SK-N-SH (cell line): ENCODE measurements at regions not wholly inside any gene's neighbourhood (a gene's known extent, or its start where the extent isn't known, plus 50 kb on each side); places are given as distances from the start of the nearest gene placed in this dataset.
A peak's percentile ranks its signal among the peaks of the same experiment; 100 is the strongest.

Experiments used
- CTCF ChIA-PET: fragments of 300-600, 350-600 bp; formaldehyde crosslinking; extraction: SDS; loops from one replicate; lab custom pipeline; 2021; lab: Yijun Ruan, JAX
- POLR2A ChIA-PET: fragments of 350-600 bp; sonication (Branson Sonifier 250); formaldehyde crosslinking; extraction: SDS; loops from one replicate; lab custom pipeline; 2020; ENCODE audit warnings: antibody characterized with exemption, inconsistent platforms; lab: Yijun Ruan, JAX
- DNase-seq: peaks from one replicate; pipeline ENCODE4 v3.0.0; 2012
- H2AFZ ChIP-seq: fragments of 200-600 bp; sonication (generic); 2 replicates; pipeline ENCODE4 v1.8.1; 2016; ENCODE audit warnings: antibody characterized with exemption, mild to moderate bottlenecking, low read depth
- H3F3A ChIP-seq: fragments of 200-600 bp; sonication (generic); replicated peaks from 2 replicates; pipeline ENCODE3; 2016; ENCODE audit warnings: antibody characterized with exemption, mild to moderate bottlenecking; ENCODE audit not compliant: insufficient read depth
- H3K27ac ChIP-seq, 2 experiments: fragments of 200-500 bp in 1 of 2; fragments of 200-600 bp in 1 of 2; sonication (Bioruptor generic) in 1 of 2; sonication (generic), shearing (Covaris generic) in 1 of 2; 2 replicates each; pipeline versions ENCODE4 v1.5.1 to v1.6.1; 2014 to 2016; ENCODE audit warnings: low read depth in 2 of 2, inconsistent platforms in 1 of 2, low read length in 1 of 2, mild to moderate bottlenecking in 1 of 2, mixed read lengths in 1 of 2
- H3K27me3 ChIP-seq: fragments of 200-600 bp; sonication (generic), shearing (Covaris generic); 2 replicates; pipeline ENCODE4 v1.6.1; 2016; ENCODE audit warnings: mixed run types; ENCODE audit not compliant: insufficient read depth
- H3K36me3 ChIP-seq, 2 experiments: fragments of 200-500 bp in 1 of 2; fragments of 200-600 bp in 1 of 2; sonication (Bioruptor generic) in 1 of 2; sonication (generic) in 1 of 2; replicated peaks in 1 of 2; 2 replicates each; pipeline versions ENCODE3 to v1.5.1; 2014 to 2016; ENCODE audit warnings: low read length in 1 of 2, mild to moderate bottlenecking in 1 of 2; ENCODE audit not compliant: insufficient read depth in 2 of 2, control insufficient read depth in 1 of 2
- H3K4me1 ChIP-seq, 2 experiments: fragments of 200-500 bp in 1 of 2; fragments of 200-600 bp in 1 of 2; sonication (Bioruptor generic) in 1 of 2; sonication (generic), shearing (Covaris generic) in 1 of 2; 2 replicates each; pipeline versions ENCODE4 v1.5.1 to v1.6.1; 2014 to 2016; ENCODE audit warnings: low read depth in 1 of 2, low read length in 1 of 2, mixed run types in 1 of 2; ENCODE audit not compliant: insufficient read depth in 2 of 2, control insufficient read depth in 1 of 2
- H3K4me2 ChIP-seq: fragments of 200-600 bp; sonication (generic), shearing (Covaris generic); 2 replicates; pipeline ENCODE4 v1.6.1; 2017; ENCODE audit warnings: mixed run types
- H3K4me3 ChIP-seq, 2 experiments: fragments of 200-500 bp in 1 of 2; fragments of 200-600 bp in 1 of 2; sonication (Bioruptor generic) in 1 of 2; sonication (generic), shearing (Covaris generic) in 1 of 2; 2 replicates each; pipeline versions ENCODE4 v1.5.1 to v1.8.1; 2014 to 2016; ENCODE audit warnings: low read depth in 2 of 2, inconsistent platforms in 1 of 2, low read length in 1 of 2, mild to moderate bottlenecking in 1 of 2, mixed read lengths in 1 of 2, moderate library complexity in 1 of 2
- H3K79me2 ChIP-seq: fragments of 200-600 bp; sonication (generic); 2 replicates; pipeline ENCODE4 v1.8.1; 2017; ENCODE audit warnings: mild to moderate bottlenecking; ENCODE audit not compliant: insufficient read depth
- H3K9ac ChIP-seq: fragments of 200-600 bp; sonication (generic); 2 replicates; pipeline ENCODE4 v1.6.1; 2017; ENCODE audit warnings: mixed run types
- H3K9me2 ChIP-seq: fragments of 200-600 bp; sonication (generic); 2 replicates; pipeline ENCODE4 v1.6.1; 2017; ENCODE audit warnings: mixed run types
- H3K9me3 ChIP-seq: fragments of 200-600 bp; sonication (generic); 2 replicates; pipeline ENCODE4 v1.6.1; 2017; ENCODE audit warnings: mixed run types, mild to moderate bottlenecking, moderate library complexity
- H4K20me1 ChIP-seq: fragments of 200-600 bp; sonication (generic); 2 replicates; pipeline ENCODE4 v1.6.1; 2017; ENCODE audit warnings: mild to moderate bottlenecking, mixed run types; ENCODE audit not compliant: insufficient read depth
- EP300 ChIP-seq, 2 experiments: IDR thresholded peaks; 2 replicates each; pipeline versions ENCODE4 v1.4.0 to v1.6.1; 2012; ENCODE audit warnings: borderline replicate concordance in 1 of 2, low read depth in 1 of 2, low read length in 1 of 2
- EZH2phosphoT487 ChIP-seq: fragments of 200-600 bp; sonication (generic); IDR thresholded peaks from 2 replicates; pipeline ENCODE4 v1.6.1; 2017; ENCODE audit warnings: low read depth, mixed run types, mild to moderate bottlenecking, antibody characterized with exemption, moderate library complexity, borderline replicate concordance
- FOSL2 ChIP-seq: IDR thresholded peaks from 2 replicates; pipeline ENCODE4 v1.4.0; 2012; ENCODE audit warnings: low read depth, mild to moderate bottlenecking, moderate library complexity, borderline replicate concordance
- GATA2 ChIP-seq: sonication (generic); formaldehyde crosslinking; IDR thresholded peaks from 2 replicates; pipeline ENCODE4 v1.5.0; 2020; ENCODE audit warnings: mild to moderate bottlenecking, missing genetic modification reagents
- JUND ChIP-seq: IDR thresholded peaks from 2 replicates; pipeline ENCODE4 v1.4.0; 2012
- NFIC ChIP-seq: IDR thresholded peaks from 2 replicates; pipeline ENCODE4 v1.4.0; 2012; ENCODE audit warnings: borderline replicate concordance
- RAD21 ChIP-seq: IDR thresholded peaks from 2 replicates; pipeline ENCODE4 v1.6.1; 2012; ENCODE audit warnings: mild to moderate bottlenecking, low read length
- RFX5 ChIP-seq: IDR thresholded peaks from 2 replicates; pipeline ENCODE4 v1.6.1; 2012; ENCODE audit warnings: mild to moderate bottlenecking, improper control_type of control experiment, low read length
- SIN3A ChIP-seq: IDR thresholded peaks from 2 replicates; pipeline ENCODE4 v1.6.1; 2012; ENCODE audit warnings: low read depth, mild to moderate bottlenecking, low read length, moderate library complexity, borderline replicate concordance
- TCF12 ChIP-seq: IDR thresholded peaks from 2 replicates; pipeline ENCODE4 v1.4.0; 2012
- WGBS: methylation state at CpG from one replicate; pipeline ENCODE4 v1.1.6; 2017; ENCODE audit warnings: low lambda C conversion rate; 5-methylcytosine and 5-hydroxymethylcytosine counted together
- TF ChIP-seq, protein P1 (sequence below): IDR thresholded peaks from 2 replicates; pipeline ENCODE4 v1.6.1; 2012; ENCODE audit warnings: mild to moderate bottlenecking, low read depth, low read length, moderate library complexity
- TF ChIP-seq, protein P2 (sequence below): IDR thresholded peaks from 2 replicates; pipeline ENCODE4 v1.4.0; 2012; ENCODE audit warnings: low read depth
- TF ChIP-seq, protein P3 (sequence below): IDR thresholded peaks from 2 replicates; pipeline ENCODE4; 2012

DNA sequence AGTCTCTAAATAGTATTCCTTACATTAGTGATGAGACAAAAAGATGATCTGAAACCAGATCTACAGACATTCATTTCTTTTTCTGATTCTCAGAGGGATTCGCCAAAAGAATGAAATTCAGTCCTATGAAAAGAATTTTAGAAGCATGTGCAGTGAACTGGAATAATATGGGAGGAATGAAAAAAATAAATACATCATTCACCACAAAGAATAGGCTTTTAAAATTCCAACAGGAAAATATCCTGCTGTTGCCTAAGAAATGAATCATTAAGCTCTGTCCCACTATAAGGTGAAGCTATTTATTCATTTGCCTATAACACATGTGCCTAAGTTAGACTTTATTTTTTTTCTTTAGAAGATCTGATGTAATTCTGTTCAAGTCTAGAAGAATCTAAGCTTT is 165.9 kb downstream of the IL15 start (continued):
- TF ChIP-seq, protein P1, sequence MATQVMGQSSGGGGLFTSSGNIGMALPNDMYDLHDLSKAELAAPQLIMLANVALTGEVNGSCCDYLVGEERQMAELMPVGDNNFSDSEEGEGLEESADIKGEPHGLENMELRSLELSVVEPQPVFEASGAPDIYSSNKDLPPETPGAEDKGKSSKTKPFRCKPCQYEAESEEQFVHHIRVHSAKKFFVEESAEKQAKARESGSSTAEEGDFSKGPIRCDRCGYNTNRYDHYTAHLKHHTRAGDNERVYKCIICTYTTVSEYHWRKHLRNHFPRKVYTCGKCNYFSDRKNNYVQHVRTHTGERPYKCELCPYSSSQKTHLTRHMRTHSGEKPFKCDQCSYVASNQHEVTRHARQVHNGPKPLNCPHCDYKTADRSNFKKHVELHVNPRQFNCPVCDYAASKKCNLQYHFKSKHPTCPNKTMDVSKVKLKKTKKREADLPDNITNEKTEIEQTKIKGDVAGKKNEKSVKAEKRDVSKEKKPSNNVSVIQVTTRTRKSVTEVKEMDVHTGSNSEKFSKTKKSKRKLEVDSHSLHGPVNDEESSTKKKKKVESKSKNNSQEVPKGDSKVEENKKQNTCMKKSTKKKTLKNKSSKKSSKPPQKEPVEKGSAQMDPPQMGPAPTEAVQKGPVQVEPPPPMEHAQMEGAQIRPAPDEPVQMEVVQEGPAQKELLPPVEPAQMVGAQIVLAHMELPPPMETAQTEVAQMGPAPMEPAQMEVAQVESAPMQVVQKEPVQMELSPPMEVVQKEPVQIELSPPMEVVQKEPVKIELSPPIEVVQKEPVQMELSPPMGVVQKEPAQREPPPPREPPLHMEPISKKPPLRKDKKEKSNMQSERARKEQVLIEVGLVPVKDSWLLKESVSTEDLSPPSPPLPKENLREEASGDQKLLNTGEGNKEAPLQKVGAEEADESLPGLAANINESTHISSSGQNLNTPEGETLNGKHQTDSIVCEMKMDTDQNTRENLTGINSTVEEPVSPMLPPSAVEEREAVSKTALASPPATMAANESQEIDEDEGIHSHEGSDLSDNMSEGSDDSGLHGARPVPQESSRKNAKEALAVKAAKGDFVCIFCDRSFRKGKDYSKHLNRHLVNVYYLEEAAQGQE, result no peak
- TF ChIP-seq RFX5 (no peak), EP300 (IDR thresholded peaks at IDR 0.05; ENCODE audit: borderline replicate concordance in 1 of 2, low read depth in 1 of 2, low read length in 1 of 2) (peak in 1 of 2 experiments; percentile 53; a peak in 1 of 4 replicates), SIN3A (no peak), NFIC (peak; percentile 13; the same call in 1 of the 2 replicates), EZH2phosphoT487 (no peak), RAD21 (no peak)

DNA sequence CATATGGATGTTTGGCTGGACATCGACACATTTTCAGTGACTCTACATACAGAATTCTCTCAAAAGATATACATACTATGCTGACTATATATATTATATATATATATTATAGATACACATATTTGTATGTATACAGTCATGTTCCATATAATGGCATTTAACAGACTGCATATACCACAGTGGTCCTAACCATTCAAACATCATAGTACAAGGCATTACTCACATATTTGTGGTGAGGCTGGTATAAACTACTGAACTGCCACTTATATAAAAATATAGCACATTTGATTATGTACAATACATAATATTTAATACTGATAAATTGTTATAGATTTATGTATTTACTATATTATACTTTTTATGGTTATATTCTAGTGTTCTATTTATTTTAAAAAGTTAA is 168.5 kb downstream of the IL15 start:
- peaks cover 4% of the 10 kb centered on the region for H3F3A ChIP-seq
- H3K4me3 ChIP-seq, result no peak overlapping the region
- no peak overlapping the region for H3K27ac ChIP-seq
- H3K36me3 ChIP-seq, result no peaks in the 10 kb centered on the region
- POLR2A ChIA-PET, result no interaction called here
- no peaks in the 10 kb centered on the region for H3K79me2 ChIP-seq
- CTCF ChIA-PET, result interaction anchor here (1.1 kb wide), 1 partner anchor 10 kb away, joined by 3 read pairs; no protein-coding TSS in a partner anchor
- H3K9me3 ChIP-seq, result no peaks in the 10 kb centered on the region
- no peak overlapping the region for H3K4me2 ChIP-seq
- no peaks in the 10 kb centered on the region for H4K20me1 ChIP-seq
- H3K27me3 ChIP-seq, result no peaks in the 10 kb centered on the region
- no peak overlapping the region for H3K9ac ChIP-seq
- H3K9me2 ChIP-seq, result no peaks in the 10 kb centered on the region
- TF ChIP-seq, protein P2, sequence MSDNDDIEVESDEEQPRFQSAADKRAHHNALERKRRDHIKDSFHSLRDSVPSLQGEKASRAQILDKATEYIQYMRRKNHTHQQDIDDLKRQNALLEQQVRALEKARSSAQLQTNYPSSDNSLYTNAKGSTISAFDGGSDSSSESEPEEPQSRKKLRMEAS, result no peak
- TF ChIP-seq TCF12 (no peak), GATA2 (no peak)
- WGBS, result 65% methylated on average over 1 of the region's 1 CpG
- no peak for DNase-seq
- H2AFZ ChIP-seq, result no peak overlapping the region
- H3K4me1 ChIP-seq, result peaks cover 0 to 12% of the 10 kb centered on the region in 2 experiments; a peak in 2 of 4 replicates

DNA sequence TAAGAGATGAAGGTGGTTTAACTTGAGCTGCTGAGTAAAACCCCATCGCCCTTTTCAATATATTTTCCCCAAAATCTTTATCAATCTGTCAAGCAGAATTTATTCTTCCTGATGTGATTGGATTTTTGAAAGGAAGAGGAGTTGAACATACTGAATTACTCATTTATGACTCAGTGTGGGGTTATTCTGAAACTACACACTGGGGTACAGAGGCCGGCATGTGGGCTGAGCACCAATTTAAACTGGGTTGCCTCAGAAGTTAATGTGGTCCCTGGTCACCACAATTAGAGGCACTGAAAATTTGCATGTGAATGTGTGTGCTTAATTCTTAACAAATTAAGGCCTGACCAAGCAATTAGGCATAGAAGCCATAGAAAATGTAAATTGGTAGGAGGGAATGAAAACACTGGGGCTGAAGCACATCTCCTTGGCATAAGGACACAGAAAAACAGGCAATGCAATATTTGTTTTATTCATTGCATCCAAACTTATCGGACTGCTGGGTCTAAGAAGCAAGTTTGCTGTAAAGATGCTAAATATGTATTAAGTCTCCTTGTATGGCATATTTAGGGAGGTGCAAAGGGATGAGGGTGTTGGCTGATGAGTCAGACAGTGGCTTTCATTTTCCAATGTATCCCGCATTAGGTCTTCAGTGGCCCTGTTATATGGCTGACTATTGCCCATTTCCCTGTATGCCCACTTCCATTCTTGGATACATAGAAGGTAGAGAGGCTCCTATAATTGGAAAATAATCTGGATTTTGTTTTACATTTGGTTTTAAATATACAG is 170.9 kb downstream of the IL15 start:
- Histone ChIP-seq H3F3A (peaks cover 4% of the 10 kb centered on the region), H3K4me3 (no peak overlapping the region), H3K4me2 (0 out of 2 replicates have a peak overlapping the region, but pooled peaks have one; percentile 27), H3K9me3 (no peaks in the 10 kb centered on the region), H3K79me2 (no peaks in the 10 kb centered on the region), H3K9me2 (no peaks in the 10 kb centered on the region), H3K27ac (no peak overlapping the region), H2AFZ (0 out of 2 replicates have a peak overlapping the region, but pooled peaks have one; percentile 36), H3K36me3 (no peaks in the 10 kb centered on the region), H4K20me1 (no peaks in the 10 kb centered on the region), H3K9ac (no peak overlapping the region), H3K27me3 (no peaks in the 10 kb centered on the region), H3K4me1 (peaks cover 0 to 12% of the 10 kb centered on the region in 2 experiments; a peak in 1 of 4 replicates)
- DNase-seq, result no peak
- ChIA-PET CTCF (no interaction called here), POLR2A (no interaction called here)
- WGBS, result 85% methylated on average over 4 of the region's 4 CpGs
- TF ChIP-seq JUND (peak; percentile 28; the same call in 1 of the 2 replicates), FOSL2 (peak; percentile 38; the same call in 1 of the 2 replicates)
- TF ChIP-seq, protein P3, sequence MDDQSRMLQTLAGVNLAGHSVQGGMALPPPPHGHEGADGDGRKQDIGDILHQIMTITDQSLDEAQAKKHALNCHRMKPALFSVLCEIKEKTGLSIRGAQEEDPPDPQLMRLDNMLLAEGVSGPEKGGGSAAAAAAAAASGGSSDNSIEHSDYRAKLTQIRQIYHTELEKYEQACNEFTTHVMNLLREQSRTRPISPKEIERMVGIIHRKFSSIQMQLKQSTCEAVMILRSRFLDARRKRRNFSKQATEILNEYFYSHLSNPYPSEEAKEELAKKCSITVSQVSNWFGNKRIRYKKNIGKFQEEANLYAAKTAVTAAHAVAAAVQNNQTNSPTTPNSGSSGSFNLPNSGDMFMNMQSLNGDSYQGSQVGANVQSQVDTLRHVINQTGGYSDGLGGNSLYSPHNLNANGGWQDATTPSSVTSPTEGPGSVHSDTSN, result peak; percentile 66
- TF ChIP-seq, protein P2, result no peak
